ENCODE measurements at regions not wholly inside any gene's neighbourhood (a gene's known extent, or its start where the extent isn't known, plus 50 kb on each side); places are given as distances from the start of the nearest gene placed in this dataset.

GRCh38 chr9:129331772-129332500, 153.9 kb upstream of the IER5L start:
- Histone ChIP-seq H2AFZ (ENCODE audit: low read length) (no peak overlapping the region), H3K4me1 (ENCODE audit: low read length) (no peaks in the 10 kb centered on the region), H3K36me3 (replicated peaks; ENCODE audit: insufficient read depth, low read length) (no peaks in the 10 kb centered on the region), H3K27ac (ENCODE audit: low read length) (no peak overlapping the region), H3K4me2 (ENCODE audit: low read depth, low read length) (no peak overlapping the region), H3K9me3 (replicated peaks; ENCODE audit: insufficient read depth, low read length) (no peaks in the 10 kb centered on the region), H3K27me3 (replicated peaks; ENCODE audit: insufficient read depth, low read length) (peaks cover 7% of the 10 kb centered on the region; the same call in 1 of the 2 replicates), H3K9ac (ENCODE audit: low read length) (no peak overlapping the region), H4K20me1 (ENCODE audit: insufficient read depth, low read length) (no peaks in the 10 kb centered on the region), H3K9me2 (replicated peaks; ENCODE audit: insufficient read depth, low read length) (no peaks in the 10 kb centered on the region), H3F3A (ENCODE audit: insufficient read depth, low read length) (no peaks in the 10 kb centered on the region), H3K4me3 (ENCODE audit: low read length) (no peak overlapping the region), H3K79me2 (ENCODE audit: low read length) (no peaks in the 10 kb centered on the region)
- TF ChIP-seq CTCF (IDR thresholded peaks at IDR 0.05; ENCODE audit: low read length) = no peak
- no peak for TF ChIP-seq EZH2phosphoT487 (IDR thresholded peaks at IDR 0.05; ENCODE audit: low read length)
- no peak for TF ChIP-seq EZH2 (optimal IDR thresholded peaks at IDR 0.05; ENCODE audit: low read depth, low read length)
- no peak for DNase-seq

- Histone ChIP-seq H3F3A (ENCODE audit: insufficient read depth, low read length) (no peaks in the 10 kb centered on the region), H3K9ac (ENCODE audit: low read length) (no peak overlapping the region), H3K4me1 (ENCODE audit: low read length) (no peaks in the 10 kb centered on the region), H3K4me3 (ENCODE audit: low read length) (no peak overlapping the region), H3K27me3 (replicated peaks; ENCODE audit: insufficient read depth, low read length) (0 out of 2 replicates have a peak, but pooled peaks cover 2% of the 10 kb centered on the region), H4K20me1 (ENCODE audit: insufficient read depth, low read length) (no peaks in the 10 kb centered on the region), H2AFZ (ENCODE audit: low read length) (no peak overlapping the region), H3K36me3 (replicated peaks; ENCODE audit: insufficient read depth, low read length) (no peaks in the 10 kb centered on the region), H3K9me3 (replicated peaks; ENCODE audit: insufficient read depth, low read length) (no peaks in the 10 kb centered on the region), H3K27ac (ENCODE audit: low read length) (no peak overlapping the region), H3K79me2 (ENCODE audit: low read length) (no peaks in the 10 kb centered on the region), H3K9me2 (replicated peaks; ENCODE audit: insufficient read depth, low read length) (no peaks in the 10 kb centered on the region), H3K4me2 (ENCODE audit: low read depth, low read length) (no peak overlapping the region)
- TF ChIP-seq CTCF (IDR thresholded peaks at IDR 0.05; ENCODE audit: low read length) (no peak), EZH2 (optimal IDR thresholded peaks at IDR 0.05; ENCODE audit: low read depth, low read length) (no peak), EZH2phosphoT487 (IDR thresholded peaks at IDR 0.05; ENCODE audit: low read length) (no peak)
- DNase-seq = no peak
Measured at GRCh38 chr9:129331493-129331765, 153.4 kb upstream of the IER5L start.

- H3K9ac ChIP-seq (ENCODE audit: low read length) = no peak overlapping the region
- no peaks in the 10 kb centered on the region for H4K20me1 ChIP-seq (ENCODE audit: insufficient read depth, low read length)
- no peak overlapping the region for H3K4me2 ChIP-seq (ENCODE audit: low read depth, low read length)
- H3K79me2 ChIP-seq (ENCODE audit: low read length) = no peaks in the 10 kb centered on the region
- H3K27ac ChIP-seq (ENCODE audit: low read length) = no peak overlapping the region
- H3K4me1 ChIP-seq (ENCODE audit: low read length) = no peaks in the 10 kb centered on the region
- DNase-seq = no peak
- H2AFZ ChIP-seq (ENCODE audit: low read length) = no peak overlapping the region
- no peaks in the 10 kb centered on the region for H3K9me3 ChIP-seq (replicated peaks; ENCODE audit: insufficient read depth, low read length)
- no peaks in the 10 kb centered on the region for H3K36me3 ChIP-seq (replicated peaks; ENCODE audit: insufficient read depth, low read length)
- no peaks in the 10 kb centered on the region for H3F3A ChIP-seq (ENCODE audit: insufficient read depth, low read length)
- no peak overlapping the region for H3K4me3 ChIP-seq (ENCODE audit: low read length)
- no peak for TF ChIP-seq EZH2phosphoT487 (IDR thresholded peaks at IDR 0.05; ENCODE audit: low read length)
- H3K27me3 ChIP-seq (replicated peaks; ENCODE audit: insufficient read depth, low read length) = no peaks in the 10 kb centered on the region
- H3K9me2 ChIP-seq (replicated peaks; ENCODE audit: insufficient read depth, low read length) = no peaks in the 10 kb centered on the region
Measured at GRCh38 chr9:129330711-129331492, 152.8 kb upstream of the IER5L start.

Measured in MM.1S (cell line).